Activated T-helper 17 cell treated with anti-CD3 and anti-CD28 coated beads, Interleukin-2, amount 50 U/mL, for 72 hours (primary cell): ENCODE measurements at regions not wholly inside any gene's neighbourhood (a gene's known extent, or its start where the extent isn't known, plus 50 kb on each side); places are given as distances from the start of the nearest gene placed in this dataset.

Source experiments
- ATAC-seq: fragments of 150-1000 bp; cut with Tn5 transposase; replicated peaks from 2 replicates; pipeline ENCODE4 v1.10.0; 2021; ENCODE audit warnings: mild to moderate bottlenecking, moderate library complexity
- H3K27ac Mint-ChIP-seq: one replicate; pipeline ENCODE4 v1.8.0; 2022; ENCODE audit warnings: mixed read lengths
- H3K27me3 Mint-ChIP-seq: one replicate; pipeline ENCODE4 v1.8.0; 2022; ENCODE audit warnings: mixed read lengths
- H3K36me3 Mint-ChIP-seq: one replicate; pipeline ENCODE4 v1.8.0; 2022; ENCODE audit warnings: low read depth, mild to moderate bottlenecking, mixed read lengths
- H3K4me1 Mint-ChIP-seq: one replicate; pipeline ENCODE4 v1.8.0; 2022; ENCODE audit warnings: mixed read lengths
- H3K4me3 Mint-ChIP-seq: one replicate; pipeline ENCODE4 v1.8.0; 2022; ENCODE audit warnings: mild to moderate bottlenecking, mixed read lengths
- H3K9me3 Mint-ChIP-seq: one replicate; pipeline ENCODE4 v1.8.0; 2022; ENCODE audit warnings: mixed read lengths

DNA sequence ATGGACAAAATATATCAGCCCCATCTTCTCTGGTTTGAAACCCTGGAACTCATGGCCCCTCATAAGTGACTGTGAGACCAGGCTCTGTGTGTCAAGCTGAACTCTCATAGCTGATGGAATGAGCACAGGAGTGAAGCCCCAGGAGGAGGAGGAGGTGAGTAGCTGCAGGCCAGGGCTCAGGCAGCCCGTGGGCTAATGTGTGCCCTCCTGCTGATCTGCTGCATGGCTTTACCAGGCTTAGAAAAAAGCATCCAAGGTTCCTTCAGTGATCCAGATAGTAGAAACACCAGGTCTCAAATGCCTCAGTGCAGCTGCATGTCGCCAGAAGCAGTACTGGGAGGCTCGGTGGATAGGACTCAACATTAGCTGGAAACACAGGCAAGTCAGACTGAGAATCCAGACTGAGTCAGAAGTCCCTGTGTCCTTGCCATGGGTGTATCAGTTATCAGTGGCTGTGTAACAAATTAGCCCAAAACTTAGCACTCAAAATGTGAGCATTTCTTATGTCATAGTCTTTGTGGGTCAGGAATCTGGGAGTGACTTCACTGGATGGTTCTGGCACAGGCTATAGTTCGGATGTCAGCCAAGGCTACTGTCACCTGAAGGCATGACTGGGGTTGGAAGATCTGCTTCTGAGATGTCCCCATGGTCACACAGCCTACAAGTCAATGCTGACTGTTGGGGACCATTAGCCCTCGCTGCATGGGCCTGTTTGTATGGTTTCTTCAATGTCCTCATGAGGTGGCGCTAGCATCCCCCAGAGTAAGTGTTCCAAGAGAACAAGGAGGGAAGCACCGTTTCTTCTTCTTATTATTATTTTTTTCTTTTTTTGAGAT is 255.4 kb upstream of the IRF2BP2 start:
- Mint-ChIP-seq H3K4me1 (peaks cover 16% of the 10 kb centered on the region), H3K4me3 (peak overlapping the region; percentile 19), H3K27ac (peak overlapping the region; percentile 58), H3K9me3 (peaks cover 6% of the 10 kb centered on the region), H3K36me3 (no peaks in the 10 kb centered on the region), H3K27me3 (no peaks in the 10 kb centered on the region)
- ATAC-seq: peak; percentile 60

DNA sequence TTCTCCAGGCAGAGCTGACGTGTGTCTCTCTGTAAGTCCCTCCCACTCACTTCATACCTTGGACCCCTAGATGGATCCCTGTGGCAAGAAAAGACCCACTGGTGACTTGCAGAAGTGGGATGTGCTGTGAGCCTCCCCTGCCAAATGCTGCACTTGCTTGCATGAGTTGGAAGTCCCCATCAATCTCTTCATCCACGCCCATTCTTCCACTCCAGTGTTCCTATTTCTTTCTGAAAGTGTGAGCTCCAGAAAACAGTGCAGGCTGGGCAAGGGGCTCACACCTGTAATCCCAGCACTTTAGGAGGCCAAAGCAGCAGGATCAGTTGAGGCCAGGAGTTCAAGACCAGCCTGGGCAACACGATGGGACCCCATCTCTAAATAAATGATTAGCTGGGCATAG is 254.1 kb upstream of the IRF2BP2 start:
- Mint-ChIP-seq H3K27ac (no peak overlapping the region), H3K9me3 (peaks cover 6% of the 10 kb centered on the region), H3K36me3 (no peaks in the 10 kb centered on the region), H3K27me3 (no peaks in the 10 kb centered on the region), H3K4me1 (peaks cover 12% of the 10 kb centered on the region), H3K4me3 (no peak overlapping the region)
- ATAC-seq: no peak

DNA sequence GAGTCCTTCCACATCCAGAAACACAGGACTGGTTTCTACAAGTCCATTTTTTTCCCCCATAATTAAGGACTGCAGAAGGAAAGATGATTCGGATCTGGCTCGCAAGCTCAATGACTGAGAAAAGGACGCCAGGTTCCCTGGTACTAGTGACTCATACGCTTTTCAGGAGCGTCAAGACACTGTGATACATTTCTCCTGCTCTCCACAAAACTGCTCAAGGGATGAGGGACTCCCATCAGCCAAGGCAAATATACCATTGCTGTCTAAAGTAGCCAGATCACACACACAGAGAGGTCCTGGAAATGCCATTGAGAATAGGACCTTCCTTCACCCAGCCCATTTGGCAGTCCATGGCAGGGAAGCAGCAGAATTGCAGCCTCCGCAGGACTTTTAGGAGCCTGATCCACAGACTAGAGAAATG is 253.6 kb upstream of the IRF2BP2 start:
- no peak overlapping the region for H3K4me3 Mint-ChIP-seq
- no peaks in the 10 kb centered on the region for H3K27me3 Mint-ChIP-seq
- no peak overlapping the region for H3K27ac Mint-ChIP-seq
- H3K36me3 Mint-ChIP-seq: no peaks in the 10 kb centered on the region
- H3K9me3 Mint-ChIP-seq: peaks cover 6% of the 10 kb centered on the region
- no peak for ATAC-seq
- H3K4me1 Mint-ChIP-seq: peaks cover 10% of the 10 kb centered on the region

DNA sequence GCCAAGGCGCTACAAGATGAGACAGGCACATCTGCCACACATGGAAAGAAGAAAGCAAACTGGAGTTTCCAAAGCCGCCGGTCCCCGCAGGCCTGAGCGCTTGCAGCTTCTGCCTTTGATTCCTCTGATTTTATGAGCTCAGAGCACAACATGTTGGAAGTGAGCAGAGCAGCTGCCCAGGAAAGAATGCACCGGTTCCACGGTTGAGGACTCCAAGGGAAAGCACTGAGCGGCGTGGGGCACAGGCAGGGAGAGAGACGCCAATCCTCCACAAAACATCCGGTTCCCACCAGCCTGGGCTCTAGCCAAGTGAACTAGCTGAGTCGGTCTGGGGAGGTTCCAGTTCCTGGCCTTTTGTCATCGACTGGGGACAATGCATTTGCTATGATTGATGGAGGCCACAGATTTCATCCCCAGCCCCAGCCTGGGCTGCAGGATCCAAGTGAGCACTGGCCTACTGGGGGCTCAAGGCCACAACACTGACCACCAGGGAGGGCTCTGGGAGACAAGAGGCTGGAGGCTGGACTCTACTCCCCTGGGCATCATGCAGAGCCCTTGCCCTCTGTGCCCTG is 253.1 kb upstream of the IRF2BP2 start:
- ATAC-seq: no peak
- Mint-ChIP-seq H3K9me3 (peaks cover 6% of the 10 kb centered on the region), H3K27me3 (no peaks in the 10 kb centered on the region), H3K4me3 (no peak overlapping the region), H3K4me1 (peaks cover 10% of the 10 kb centered on the region), H3K27ac (no peak overlapping the region), H3K36me3 (no peaks in the 10 kb centered on the region)

DNA sequence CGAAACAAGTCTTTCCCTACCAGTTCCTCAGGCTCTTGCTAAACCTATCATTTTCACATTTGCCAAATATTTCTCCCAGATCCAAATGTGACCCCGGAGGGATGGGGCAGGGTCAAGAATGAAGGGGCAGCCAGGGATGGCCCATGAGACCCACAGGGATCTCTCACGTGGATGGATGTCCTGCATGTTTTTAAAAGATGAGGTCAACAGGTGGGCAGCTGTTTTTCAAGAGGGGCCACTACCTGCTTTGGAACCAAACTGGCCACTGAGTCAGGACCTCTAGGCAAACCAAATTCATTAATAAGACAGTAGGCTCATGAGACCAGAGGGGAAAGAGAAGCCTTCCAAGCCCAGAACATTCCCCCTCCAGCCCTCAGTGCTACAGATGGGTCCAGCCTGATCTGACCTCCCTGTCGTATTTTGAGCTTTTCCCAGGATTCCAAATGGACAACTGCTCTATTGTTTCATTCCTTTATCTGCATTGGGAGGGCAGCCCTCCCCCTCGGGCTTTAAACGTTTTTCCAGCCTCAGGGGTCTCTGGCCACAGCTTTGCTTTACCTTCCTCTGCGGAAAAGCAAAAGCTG is 252.5 kb upstream of the IRF2BP2 start:
- no peak overlapping the region for H3K27ac Mint-ChIP-seq
- H3K4me1 Mint-ChIP-seq: peaks cover 10% of the 10 kb centered on the region
- no peaks in the 10 kb centered on the region for H3K36me3 Mint-ChIP-seq
- H3K9me3 Mint-ChIP-seq: peaks cover 6% of the 10 kb centered on the region
- no peaks in the 10 kb centered on the region for H3K27me3 Mint-ChIP-seq
- H3K4me3 Mint-ChIP-seq: no peak overlapping the region
- ATAC-seq: no peak

DNA sequence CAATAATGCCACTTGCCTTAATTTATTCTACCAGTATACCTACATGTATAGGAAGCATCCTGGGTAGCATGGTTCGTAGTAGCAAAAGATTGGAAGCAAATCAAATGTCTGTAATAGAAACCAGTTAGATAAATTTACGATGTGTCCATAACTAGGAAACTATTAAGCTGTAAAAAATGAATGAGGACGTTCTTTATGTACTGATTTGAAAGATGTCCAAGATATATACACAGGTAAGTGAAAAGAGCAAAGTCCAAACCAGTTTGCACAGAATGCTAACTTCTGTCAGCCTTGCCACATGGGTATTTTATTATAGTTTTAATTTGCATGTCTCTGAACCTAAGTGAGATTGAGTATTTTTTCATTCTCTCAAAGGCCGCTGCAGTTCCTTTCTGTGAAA is 251.8 kb upstream of the IRF2BP2 start:
- H3K4me3 Mint-ChIP-seq: no peak overlapping the region
- H3K4me1 Mint-ChIP-seq: peaks cover 5% of the 10 kb centered on the region
- H3K9me3 Mint-ChIP-seq: peaks cover 6% of the 10 kb centered on the region
- ATAC-seq: no peak
- no peaks in the 10 kb centered on the region for H3K36me3 Mint-ChIP-seq
- no peak overlapping the region for H3K27ac Mint-ChIP-seq
- no peaks in the 10 kb centered on the region for H3K27me3 Mint-ChIP-seq

DNA sequence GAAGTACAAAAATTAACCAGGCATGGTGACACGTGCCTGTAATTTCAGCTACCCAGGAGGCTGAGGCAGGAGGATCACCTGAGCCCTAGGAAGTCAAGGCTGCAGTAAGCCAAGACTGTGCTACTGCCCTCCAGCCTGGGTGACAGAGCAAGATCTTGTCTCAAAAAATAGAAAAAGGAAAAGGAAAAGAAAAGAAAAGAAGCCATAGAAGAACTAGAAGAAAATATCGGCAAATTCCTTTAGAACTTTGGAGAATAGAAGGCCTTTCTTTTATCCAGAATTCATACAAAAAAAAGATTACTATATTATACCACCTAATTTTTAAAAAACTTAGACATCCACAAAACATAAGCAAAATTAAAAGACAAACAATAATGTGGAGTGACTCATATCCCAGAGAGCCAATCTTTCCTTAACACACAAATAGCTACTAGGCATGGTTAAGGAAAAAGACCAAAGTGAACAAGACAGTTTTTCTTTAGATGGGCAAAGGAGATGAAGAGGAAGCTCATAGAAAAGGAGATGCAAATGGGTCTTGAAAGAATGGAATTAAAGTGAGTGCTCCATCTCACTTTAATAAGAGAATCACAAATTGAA is 251.1 kb upstream of the IRF2BP2 start:
- Mint-ChIP-seq H3K36me3 (no peaks in the 10 kb centered on the region), H3K4me1 (no peaks in the 10 kb centered on the region), H3K4me3 (no peak overlapping the region), H3K9me3 (peaks cover 6% of the 10 kb centered on the region), H3K27ac (no peak overlapping the region), H3K27me3 (no peaks in the 10 kb centered on the region)
- no peak for ATAC-seq

DNA sequence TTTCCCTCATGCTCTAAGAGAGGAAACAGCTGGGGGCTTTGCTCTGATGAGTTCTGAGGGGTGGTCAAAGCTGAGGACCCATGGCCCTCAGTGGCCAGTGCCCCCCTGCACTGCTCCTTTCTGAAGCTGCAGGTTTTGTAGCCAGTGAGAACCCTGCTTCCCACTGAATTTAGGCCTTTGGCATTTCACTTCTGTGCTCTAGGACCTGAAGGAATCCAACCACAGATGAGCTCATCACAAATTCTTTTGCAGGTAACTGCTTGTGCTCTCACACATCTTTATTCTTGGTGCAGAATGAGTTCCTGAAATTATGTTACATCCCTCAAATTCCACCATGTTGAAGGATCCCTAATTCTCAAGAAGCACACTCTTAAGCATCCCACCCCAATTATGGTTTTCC is 248.7 kb upstream of the IRF2BP2 start:
- no peaks in the 10 kb centered on the region for H3K9me3 Mint-ChIP-seq
- ATAC-seq: no peak

DNA sequence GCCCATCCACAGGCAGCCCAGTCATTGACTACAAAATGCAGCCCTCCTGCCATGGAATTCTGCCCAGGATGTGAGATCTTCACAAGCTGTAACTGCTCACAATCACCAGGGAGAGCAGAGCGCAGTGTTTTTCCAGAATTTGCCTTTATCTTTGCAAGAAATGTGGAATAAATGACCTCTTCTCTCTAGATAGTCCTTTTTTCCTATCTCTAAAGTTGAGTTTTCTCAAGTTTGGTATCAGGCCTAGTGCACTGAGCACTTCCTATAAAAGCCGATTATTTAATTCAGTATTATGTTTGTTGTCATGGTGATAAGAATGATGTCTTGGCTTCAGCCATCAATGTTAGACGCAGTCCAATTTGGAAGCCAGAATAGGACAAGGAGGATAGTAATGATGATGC is 246.9 kb upstream of the IRF2BP2 start:
- Mint-ChIP-seq H3K27ac (no peak overlapping the region), H3K27me3 (no peaks in the 10 kb centered on the region), H3K36me3 (no peaks in the 10 kb centered on the region), H3K9me3 (no peaks in the 10 kb centered on the region), H3K4me3 (no peak overlapping the region), H3K4me1 (no peaks in the 10 kb centered on the region)
- no peak for ATAC-seq

More for the DNA sequence above, 248.7 kb upstream of the IRF2BP2 start:
- Mint-ChIP-seq H3K27me3 (no peaks in the 10 kb centered on the region), H3K4me1 (no peaks in the 10 kb centered on the region), H3K36me3 (no peaks in the 10 kb centered on the region), H3K27ac (no peak overlapping the region), H3K4me3 (no peak overlapping the region)

DNA sequence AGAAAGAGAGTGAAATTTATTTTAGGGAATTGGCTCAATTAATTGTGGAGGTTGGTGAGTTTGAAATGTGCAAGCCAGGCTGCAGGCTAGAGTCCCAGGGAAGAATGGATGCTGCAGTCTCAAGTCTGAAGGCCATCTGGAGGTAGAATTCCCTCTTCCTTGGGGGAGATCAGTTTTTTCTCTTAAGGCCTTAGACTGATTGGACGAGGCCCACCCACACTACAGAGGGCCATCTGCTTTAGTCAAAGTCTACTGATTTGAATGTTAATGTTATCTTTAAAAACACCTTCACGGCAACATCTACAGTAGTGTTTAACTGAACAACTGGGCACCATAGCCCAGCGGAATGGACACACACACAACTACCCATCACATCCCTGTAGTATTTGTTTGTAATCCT is 245.9 kb upstream of the IRF2BP2 start:
- H3K27me3 Mint-ChIP-seq: no peaks in the 10 kb centered on the region
- no peaks in the 10 kb centered on the region for H3K9me3 Mint-ChIP-seq
- H3K36me3 Mint-ChIP-seq: no peaks in the 10 kb centered on the region
- H3K4me1 Mint-ChIP-seq: no peaks in the 10 kb centered on the region
- ATAC-seq: no peak
- H3K4me3 Mint-ChIP-seq: no peak overlapping the region
- no peak overlapping the region for H3K27ac Mint-ChIP-seq

DNA sequence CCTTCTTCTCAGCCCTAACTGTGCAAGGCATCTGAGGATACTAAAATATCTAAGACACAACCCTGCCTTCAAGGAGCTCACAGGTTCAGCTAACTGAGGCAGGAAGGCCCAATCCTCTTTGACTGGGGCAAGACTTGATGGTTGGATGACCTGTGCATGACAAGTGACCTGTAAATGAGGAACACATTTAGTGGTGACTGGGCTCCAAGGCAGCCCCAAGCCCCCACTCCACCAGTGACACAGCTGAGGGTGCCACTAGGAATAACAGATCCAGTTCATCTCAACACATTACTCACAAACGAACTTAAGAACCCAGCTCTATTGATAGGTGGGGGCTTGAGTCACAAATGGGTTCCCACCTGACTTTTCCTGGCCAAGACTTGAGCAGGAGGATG is 244.7 kb upstream of the IRF2BP2 start:
- Mint-ChIP-seq H3K27ac (no peak overlapping the region), H3K36me3 (no peaks in the 10 kb centered on the region), H3K9me3 (no peaks in the 10 kb centered on the region), H3K4me3 (no peak overlapping the region), H3K27me3 (no peaks in the 10 kb centered on the region), H3K4me1 (peaks cover under 1% of the 10 kb centered on the region)
- no peak for ATAC-seq

DNA sequence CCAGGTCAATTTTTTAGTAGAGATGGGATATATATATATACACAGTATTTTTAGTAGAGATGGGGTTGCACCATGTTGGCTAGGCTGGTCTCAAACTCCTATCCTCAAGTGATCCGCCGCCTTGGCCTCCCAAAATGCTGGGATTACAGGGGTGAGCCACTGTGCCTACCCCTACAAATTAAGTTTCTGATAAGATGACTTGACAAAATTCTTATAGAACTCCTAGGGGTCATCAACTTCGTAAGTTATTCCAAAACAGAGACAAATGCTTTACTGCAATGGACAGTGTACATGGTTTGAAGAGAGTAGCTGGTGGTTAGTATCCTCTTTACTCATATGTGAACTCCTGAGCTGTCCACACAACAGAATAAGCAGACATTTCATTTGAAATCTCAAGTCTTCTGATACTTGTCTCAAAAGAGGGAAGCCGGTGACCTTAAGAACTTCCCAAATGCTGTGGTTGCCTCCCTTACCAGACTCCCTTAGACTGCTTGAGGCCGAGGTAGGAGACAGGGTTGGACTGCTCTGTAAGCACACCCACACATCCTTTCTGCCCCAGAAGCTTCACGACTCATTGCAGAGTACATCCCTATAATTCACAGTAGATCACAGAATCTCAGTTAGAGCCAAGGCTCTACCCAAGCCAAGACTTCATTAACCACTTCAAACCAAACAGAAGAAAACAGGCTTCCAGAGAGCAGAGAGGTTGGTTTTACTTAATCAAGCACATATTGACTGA is 244.1 kb upstream of the IRF2BP2 start:
- H3K27ac Mint-ChIP-seq: no peak overlapping the region
- no peaks in the 10 kb centered on the region for H3K36me3 Mint-ChIP-seq
- H3K4me1 Mint-ChIP-seq: peaks cover 6% of the 10 kb centered on the region
- H3K27me3 Mint-ChIP-seq: no peaks in the 10 kb centered on the region
- no peak overlapping the region for H3K4me3 Mint-ChIP-seq
- no peaks in the 10 kb centered on the region for H3K9me3 Mint-ChIP-seq
- no peak for ATAC-seq

DNA sequence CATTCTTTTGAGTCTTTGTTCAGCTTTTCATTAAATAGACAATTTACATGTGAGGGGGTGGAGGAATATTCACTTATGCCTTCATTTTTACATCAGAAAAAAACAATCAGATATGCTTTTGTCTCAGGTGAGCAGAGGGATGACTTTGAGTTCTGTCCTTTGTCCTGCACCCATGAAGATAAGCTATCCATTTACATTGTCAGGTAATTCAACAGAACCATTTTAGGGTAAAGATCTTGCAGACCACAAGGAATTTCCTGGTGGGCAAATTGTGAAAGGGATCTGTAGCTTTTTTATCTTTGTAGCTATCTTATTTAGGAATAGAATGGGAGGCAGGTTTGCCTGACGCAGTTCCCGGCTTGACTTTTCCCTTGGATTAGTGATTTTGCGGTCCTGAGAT is 242.7 kb upstream of the IRF2BP2 start:
- no peak overlapping the region for H3K4me3 Mint-ChIP-seq
- no peaks in the 10 kb centered on the region for H3K36me3 Mint-ChIP-seq
- no peak for ATAC-seq
- H3K27ac Mint-ChIP-seq: no peak overlapping the region
- H3K9me3 Mint-ChIP-seq: no peaks in the 10 kb centered on the region
- H3K4me1 Mint-ChIP-seq: peaks cover 6% of the 10 kb centered on the region
- H3K27me3 Mint-ChIP-seq: no peaks in the 10 kb centered on the region
